Endothelial cell of umbilical vein (primary cell): ENCODE measurements at regions not wholly inside any gene's neighbourhood (a gene's known extent, or its start where the extent isn't known, plus 50 kb on each side); places are given as distances from the start of the nearest gene placed in this dataset.

Source experiments
- JUN ChIP-seq: IDR thresholded peaks from 2 replicates; pipeline ENCODE4 v1.6.1; 2011; ENCODE audit warnings: borderline replicate concordance, low read depth; ENCODE audit not compliant: insufficient read length, insufficient read depth
- MYC ChIP-seq: IDR thresholded peaks from one replicate; pipeline ENCODE4 v1.6.1; 2011; ENCODE audit warnings: mild to moderate bottlenecking, low read depth, low read length
- POLR2A ChIP-seq: IDR thresholded peaks from 2 replicates; pipeline ENCODE4 v1.6.1; 2012; ENCODE audit warnings: low read depth, mild to moderate bottlenecking, control low read depth, low read length
- TF ChIP-seq, protein P1 (sequence below): IDR thresholded peaks from 2 replicates; pipeline ENCODE4 v1.6.1; 2011; ENCODE audit not compliant: insufficient read depth, insufficient read length

GRCh38 chr20:48288930-48289507 is 503.7 kb upstream of the SULF2 start:
- TF ChIP-seq JUN: no peak
- TF ChIP-seq, protein P1, sequence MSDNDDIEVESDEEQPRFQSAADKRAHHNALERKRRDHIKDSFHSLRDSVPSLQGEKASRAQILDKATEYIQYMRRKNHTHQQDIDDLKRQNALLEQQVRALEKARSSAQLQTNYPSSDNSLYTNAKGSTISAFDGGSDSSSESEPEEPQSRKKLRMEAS: no peak
- TF ChIP-seq POLR2A: no peak
- no peak for TF ChIP-seq MYC
